ENCODE measurements at regions not wholly inside any gene's neighbourhood (a gene's known extent, or its start where the extent isn't known, plus 50 kb on each side); places are given as distances from the start of the nearest gene placed in this dataset.

GRCh38 chr2:142602418-142602989 is 275.0 kb upstream of the KYNU start:
- DNase-seq (ENCODE audit: low spot score): no peak
- no peaks in the 10 kb centered on the region for H3K36me3 ChIP-seq
- H3K4me1 ChIP-seq (replicated peaks): no peaks in the 10 kb centered on the region
- no peak overlapping the region for H3K4me3 ChIP-seq
- no peaks in the 10 kb centered on the region for H3K9me3 ChIP-seq
- no peak for TF ChIP-seq CTCF (IDR thresholded peaks at IDR 0.05)
- TF ChIP-seq POLR2AphosphoS5 (IDR thresholded peaks at IDR 0.05): no peak
- no peak for TF ChIP-seq POLR2A (IDR thresholded peaks at IDR 0.05)
- H3K27ac ChIP-seq: no peak overlapping the region
- no peaks in the 10 kb centered on the region for H3K27me3 ChIP-seq (replicated peaks; ENCODE audit: insufficient read depth)
- intact Hi-C loops (cut with DNase I): no loop called here

GRCh38 chr2:142601794-142602193 is 275.7 kb upstream of the KYNU start:
- DNase-seq (ENCODE audit: low spot score): no peak
- intact Hi-C loops (cut with DNase I): no loop called here
- Histone ChIP-seq H3K27ac (no peak overlapping the region), H3K4me3 (no peak overlapping the region), H3K27me3 (replicated peaks; ENCODE audit: insufficient read depth) (no peaks in the 10 kb centered on the region), H3K36me3 (no peaks in the 10 kb centered on the region), H3K4me1 (replicated peaks) (no peaks in the 10 kb centered on the region), H3K9me3 (no peaks in the 10 kb centered on the region)
- no peak for TF ChIP-seq POLR2AphosphoS5 (IDR thresholded peaks at IDR 0.05)
- no peak for TF ChIP-seq POLR2A (IDR thresholded peaks at IDR 0.05)
- TF ChIP-seq CTCF (IDR thresholded peaks at IDR 0.05): no peak
- WGBS: 82% methylated on average over 7 of the region's 7 CpGs

GRCh38 chr2:142599504-142599903 is 278.0 kb upstream of the KYNU start:
- Histone ChIP-seq H3K27ac (no peak overlapping the region), H3K4me3 (no peak overlapping the region), H3K36me3 (no peaks in the 10 kb centered on the region), H3K4me1 (replicated peaks) (no peaks in the 10 kb centered on the region), H3K27me3 (replicated peaks; ENCODE audit: insufficient read depth) (no peaks in the 10 kb centered on the region), H3K9me3 (no peaks in the 10 kb centered on the region)
- DNase-seq (ENCODE audit: low spot score): no peak
- intact Hi-C loops (cut with DNase I): no loop called here
- no peak for TF ChIP-seq CTCF (IDR thresholded peaks at IDR 0.05)
- TF ChIP-seq POLR2A (IDR thresholded peaks at IDR 0.05): no peak
- no peak for TF ChIP-seq POLR2AphosphoS5 (IDR thresholded peaks at IDR 0.05)

GRCh38 chr2:142598846-142599245 is 278.6 kb upstream of the KYNU start:
- intact Hi-C loops (cut with DNase I): no loop called here
- Histone ChIP-seq H3K4me1 (replicated peaks) (no peaks in the 10 kb centered on the region), H3K27me3 (replicated peaks; ENCODE audit: insufficient read depth) (no peaks in the 10 kb centered on the region), H3K27ac (no peak overlapping the region), H3K36me3 (no peaks in the 10 kb centered on the region), H3K4me3 (no peak overlapping the region), H3K9me3 (no peaks in the 10 kb centered on the region)
- TF ChIP-seq POLR2A (IDR thresholded peaks at IDR 0.05) (no peak), POLR2AphosphoS5 (IDR thresholded peaks at IDR 0.05) (no peak), CTCF (IDR thresholded peaks at IDR 0.05) (no peak)
- DNase-seq (ENCODE audit: low spot score): no peak

- H3K27me3 ChIP-seq (replicated peaks; ENCODE audit: insufficient read depth): no peaks in the 10 kb centered on the region
- 79% methylated on average over 2 of the region's 2 CpGs for WGBS
- TF ChIP-seq POLR2A (IDR thresholded peaks at IDR 0.05) (no peak), POLR2AphosphoS5 (IDR thresholded peaks at IDR 0.05) (no peak), CTCF (IDR thresholded peaks at IDR 0.05) (no peak)
- no peaks in the 10 kb centered on the region for H3K4me1 ChIP-seq (replicated peaks)
- no peak for DNase-seq (ENCODE audit: low spot score)
- H3K9me3 ChIP-seq: no peaks in the 10 kb centered on the region
- intact Hi-C loops (cut with DNase I): no loop called here
- no peaks in the 10 kb centered on the region for H3K36me3 ChIP-seq
- no peak overlapping the region for H3K4me3 ChIP-seq
- H3K27ac ChIP-seq: no peak overlapping the region
These were observed 281.0 kb upstream of the KYNU start for GRCh38 chr2:142596334-142597088.
